ENCODE measurements at regions not wholly inside any gene's neighbourhood (a gene's known extent, or its start where the extent isn't known, plus 50 kb on each side); places are given as distances from the start of the nearest gene placed in this dataset.

GRCh38 chr7:10793995-10794775 lies 179.5 kb upstream of the PHF14 start:
- no peak for TF ChIP-seq POLR2AphosphoS5 (IDR thresholded peaks at IDR 0.05; ENCODE audit: low read depth, low read length)
- TF ChIP-seq FOXP2 (optimal IDR thresholded peaks at IDR 0.05; ENCODE audit: borderline replicate concordance, extremely low read depth, extremely low read length, insufficient read depth) = no peak
- no peak for TF ChIP-seq TAF1 (IDR thresholded peaks at IDR 0.05; ENCODE audit: borderline replicate concordance, insufficient read depth, low read length)
- TF ChIP-seq REST (IDR thresholded peaks at IDR 0.05; ENCODE audit: insufficient read depth in 1 of 2, low read depth in 2 of 2, low read length in 2 of 2) = no peak
- no peak for TF ChIP-seq SIN3A (IDR thresholded peaks at IDR 0.05; ENCODE audit: borderline replicate concordance, insufficient read depth, low read length)

- no peak for TF ChIP-seq POLR2AphosphoS5 (IDR thresholded peaks at IDR 0.05; ENCODE audit: low read depth, low read length)
- TF ChIP-seq TAF1 (IDR thresholded peaks at IDR 0.05; ENCODE audit: borderline replicate concordance, insufficient read depth, low read length) = no peak
- no peak for TF ChIP-seq REST (IDR thresholded peaks at IDR 0.05; ENCODE audit: insufficient read depth in 1 of 2, low read depth in 2 of 2, low read length in 2 of 2)
- TF ChIP-seq SIN3A (IDR thresholded peaks at IDR 0.05; ENCODE audit: borderline replicate concordance, insufficient read depth, low read length) = no peak
- no peak for TF ChIP-seq FOXP2 (optimal IDR thresholded peaks at IDR 0.05; ENCODE audit: borderline replicate concordance, extremely low read depth, extremely low read length, insufficient read depth)
Observed at GRCh38 chr7:10797157-10797556, 176.5 kb upstream of the PHF14 start.

GRCh38 chr7:10798044-10798443 lies 175.6 kb upstream of the PHF14 start:
- TF ChIP-seq TAF1 (IDR thresholded peaks at IDR 0.05; ENCODE audit: borderline replicate concordance, insufficient read depth, low read length) = no peak
- TF ChIP-seq FOXP2 (optimal IDR thresholded peaks at IDR 0.05; ENCODE audit: borderline replicate concordance, extremely low read depth, extremely low read length, insufficient read depth) = no peak
- no peak for TF ChIP-seq POLR2AphosphoS5 (IDR thresholded peaks at IDR 0.05; ENCODE audit: low read depth, low read length)
- no peak for TF ChIP-seq SIN3A (IDR thresholded peaks at IDR 0.05; ENCODE audit: borderline replicate concordance, insufficient read depth, low read length)
- no peak for TF ChIP-seq REST (IDR thresholded peaks at IDR 0.05; ENCODE audit: insufficient read depth in 1 of 2, low read depth in 2 of 2, low read length in 2 of 2)

- no peak for TF ChIP-seq SIN3A (IDR thresholded peaks at IDR 0.05; ENCODE audit: borderline replicate concordance, insufficient read depth, low read length)
- TF ChIP-seq FOXP2 (optimal IDR thresholded peaks at IDR 0.05; ENCODE audit: borderline replicate concordance, extremely low read depth, extremely low read length, insufficient read depth) = no peak
- no peak for TF ChIP-seq REST (IDR thresholded peaks at IDR 0.05; ENCODE audit: insufficient read depth in 1 of 2, low read depth in 2 of 2, low read length in 2 of 2)
- TF ChIP-seq POLR2AphosphoS5 (IDR thresholded peaks at IDR 0.05; ENCODE audit: low read depth, low read length) = no peak
- TF ChIP-seq TAF1 (IDR thresholded peaks at IDR 0.05; ENCODE audit: borderline replicate concordance, insufficient read depth, low read length) = no peak
Observed at GRCh38 chr7:10799475-10799874, 174.2 kb upstream of the PHF14 start.

Measured in PFSK-1 (cell line).